ENCODE measurements at regions not wholly inside any gene's neighbourhood (a gene's known extent, or its start where the extent isn't known, plus 50 kb on each side); places are given as distances from the start of the nearest gene placed in this dataset.

DNA sequence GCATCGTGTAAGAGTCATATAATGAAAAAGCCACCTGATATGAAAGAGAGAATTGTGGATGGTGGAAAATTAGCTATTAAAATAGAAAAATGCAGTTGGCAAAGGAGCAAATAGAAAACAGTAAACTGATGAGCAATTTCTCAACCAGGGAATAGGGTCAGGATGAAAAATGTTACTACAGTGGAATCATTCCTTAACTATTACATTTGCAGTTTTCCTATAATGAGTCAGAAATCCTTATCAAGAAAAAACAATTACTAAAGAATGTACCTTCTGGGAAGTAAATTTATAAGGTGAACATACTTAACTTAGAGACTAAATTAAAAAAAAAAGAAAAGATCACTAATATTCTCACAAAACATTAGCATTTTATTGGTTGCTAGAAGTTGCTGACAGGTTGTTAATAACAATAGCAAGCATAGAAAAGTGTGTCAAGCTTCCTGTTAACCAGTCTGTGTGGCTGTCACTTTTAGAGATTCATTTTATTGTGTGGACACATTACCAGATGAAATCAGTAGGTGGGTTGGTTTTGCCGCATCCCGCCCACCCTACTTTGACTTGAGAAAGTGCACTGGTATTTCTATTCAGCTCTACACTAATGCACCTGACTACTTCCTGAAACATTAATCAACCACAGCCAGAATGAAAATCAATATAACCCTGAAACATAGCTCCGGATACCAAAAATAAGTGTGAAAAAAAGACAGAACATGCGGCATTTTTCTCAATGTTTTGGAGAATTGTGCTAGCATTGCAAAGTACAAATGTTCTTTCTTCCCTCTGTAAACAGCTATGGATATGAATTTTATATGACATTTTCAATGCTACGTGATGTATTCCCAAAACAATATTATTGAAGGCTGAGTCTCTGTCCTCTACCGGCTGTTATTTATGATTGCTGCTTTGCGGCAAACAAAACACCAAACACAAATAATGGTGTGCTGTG lies 576.7 kb downstream of the SLC16A7 start:
- DNase-seq (ENCODE audit: low read depth in 1 of 2, low spot score in 2 of 2) (no peak), FAIRE-seq (no peak)
- Histone ChIP-seq H3K27ac (ENCODE audit: low read depth, low read length) (no peak overlapping the region), H3K23ac (ENCODE audit: insufficient read length) (no peak overlapping the region), H3K14ac (ENCODE audit: insufficient read length) (no peak overlapping the region), H3K79me2 (ENCODE audit: control insufficient read depth in 1 of 2, insufficient read depth in 2 of 2, low read length in 2 of 2) (no peaks in the 10 kb centered on the region), H2AFZ (ENCODE audit: low read length) (no peak overlapping the region), H4K91ac (replicated peaks; ENCODE audit: insufficient read length, low read length) (no peak overlapping the region), H2BK5ac (ENCODE audit: low read depth, low read length) (no peak overlapping the region), H2BK20ac (ENCODE audit: low read length) (no peak overlapping the region), H3K4me1 (replicated peaks in 1 of 4; ENCODE audit: control insufficient read depth in 3 of 4, insufficient read depth in 4 of 4, low read length in 3 of 4) (no peaks in the 10 kb centered on the region), H2BK15ac (ENCODE audit: low read length) (no peak overlapping the region), H3K4me3 (ENCODE audit: extremely low read depth in 1 of 4, insufficient read depth in 2 of 4, low read depth in 3 of 4, low read length in 4 of 4) (no peak overlapping the region), H4K8ac (ENCODE audit: extremely low read depth, insufficient read depth, low read length) (no peak overlapping the region), H3K27me3 (replicated peaks in 1 of 4; ENCODE audit: control insufficient read depth in 3 of 4, extremely low read depth in 1 of 4, insufficient read depth in 3 of 4, low read length in 3 of 4) (no peaks in the 10 kb centered on the region), H2BK120ac (replicated peaks; ENCODE audit: low read depth, low read length) (no peak overlapping the region), H4K5ac (ENCODE audit: insufficient read length, low read depth, low read length) (no peak overlapping the region), H3K36me3 (ENCODE audit: control insufficient read depth in 2 of 4, insufficient read depth in 4 of 4, low read length in 3 of 4) (no peaks in the 10 kb centered on the region), H3K9ac (replicated peaks in 1 of 4; ENCODE audit: extremely low read depth in 1 of 4, low read depth in 3 of 4, low read length in 3 of 4) (no peak overlapping the region), H3K23me2 (ENCODE audit: low read depth, low read length) (no peaks in the 10 kb centered on the region), H3K4ac (replicated peaks; ENCODE audit: insufficient read length, low read depth, low read length) (no peak overlapping the region), H2AK5ac (ENCODE audit: low read depth, low read length) (no peak overlapping the region), H3K18ac (ENCODE audit: extremely low read depth, low read length) (no peak overlapping the region), H3K56ac (replicated peaks; ENCODE audit: insufficient read length, low read depth, low read length) (no peak overlapping the region), H3K9me3 (ENCODE audit: insufficient read depth in 2 of 2, low read depth in 1 of 2, low read length in 1 of 2) (no peaks in the 10 kb centered on the region), H3K79me1 (ENCODE audit: low read depth, low read length) (no peaks in the 10 kb centered on the region), H3K4me2 (ENCODE audit: insufficient read depth in 1 of 2, low read depth in 2 of 2, low read length in 2 of 2) (no peak overlapping the region), H4K20me1 (replicated peaks in 1 of 2; ENCODE audit: control insufficient read depth in 1 of 2, insufficient read depth in 2 of 2, low read length in 2 of 2) (no peaks in the 10 kb centered on the region), H2BK12ac (ENCODE audit: low read depth, low read length) (no peak overlapping the region)
- POLR2A ChIA-PET (ENCODE audit: partially characterized antibody): no interaction called here
- CTCF ChIA-PET (ENCODE audit: partially characterized antibody): interaction anchor here (0.7 kb wide), 1 partner anchor 12 kb away, joined by 4 read pairs; no protein-coding TSS in a partner anchor
- 79% methylated on average over 7 of the region's 8 CpGs; no CpG with 5 or more reads in 1 of the 2 experiments for WGBS, 2 experiments (ENCODE audit: extremely low coverage in 1 of 2, insufficient coverage in 1 of 2, insufficient read length in 1 of 2, insufficient replicate concordance in 2 of 2, low coverage in 1 of 2, low lambda C conversion rate in 2 of 2, missing lambda C conversion rate in 1 of 2)
- TF ChIP-seq SRF (IDR thresholded peaks at IDR 0.05; ENCODE audit: low read depth, low read length) (no peak), TAF1 (IDR thresholded peaks at IDR 0.05; ENCODE audit: low read depth, low read length) (no peak), CBX5 (IDR thresholded peaks at IDR 0.05; ENCODE audit: low read depth, low read length) (no peak), JUND (IDR thresholded peaks at IDR 0.05; ENCODE audit: low read length) (no peak), POLR2AphosphoS5 (IDR thresholded peaks at IDR 0.05; ENCODE audit: low read depth, low read length) (no peak), SAP30 (IDR thresholded peaks at IDR 0.05; ENCODE audit: insufficient read depth, insufficient replicate concordance, low read length) (no peak), SUZ12 (IDR thresholded peaks at IDR 0.05; ENCODE audit: low read length) (no peak), CHD1 (IDR thresholded peaks at IDR 0.05; ENCODE audit: low read depth, low read length) (no peak), RNF2 (IDR thresholded peaks at IDR 0.05; ENCODE audit: borderline replicate concordance, low read depth, low read length, missing control alignments, poor library complexity, severe bottlenecking) (no peak)
- TF ChIP-seq, protein P1, sequence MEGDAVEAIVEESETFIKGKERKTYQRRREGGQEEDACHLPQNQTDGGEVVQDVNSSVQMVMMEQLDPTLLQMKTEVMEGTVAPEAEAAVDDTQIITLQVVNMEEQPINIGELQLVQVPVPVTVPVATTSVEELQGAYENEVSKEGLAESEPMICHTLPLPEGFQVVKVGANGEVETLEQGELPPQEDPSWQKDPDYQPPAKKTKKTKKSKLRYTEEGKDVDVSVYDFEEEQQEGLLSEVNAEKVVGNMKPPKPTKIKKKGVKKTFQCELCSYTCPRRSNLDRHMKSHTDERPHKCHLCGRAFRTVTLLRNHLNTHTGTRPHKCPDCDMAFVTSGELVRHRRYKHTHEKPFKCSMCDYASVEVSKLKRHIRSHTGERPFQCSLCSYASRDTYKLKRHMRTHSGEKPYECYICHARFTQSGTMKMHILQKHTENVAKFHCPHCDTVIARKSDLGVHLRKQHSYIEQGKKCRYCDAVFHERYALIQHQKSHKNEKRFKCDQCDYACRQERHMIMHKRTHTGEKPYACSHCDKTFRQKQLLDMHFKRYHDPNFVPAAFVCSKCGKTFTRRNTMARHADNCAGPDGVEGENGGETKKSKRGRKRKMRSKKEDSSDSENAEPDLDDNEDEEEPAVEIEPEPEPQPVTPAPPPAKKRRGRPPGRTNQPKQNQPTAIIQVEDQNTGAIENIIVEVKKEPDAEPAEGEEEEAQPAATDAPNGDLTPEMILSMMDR (IDR thresholded peaks at IDR 0.05; ENCODE audit: control extremely low read depth in 1 of 3, insufficient read depth in 1 of 3, low read depth in 1 of 3, low read length in 3 of 3): no peak
